Breast epithelium (tissue), 3 donors: ENCODE measurements at regions not wholly inside any gene's neighbourhood (a gene's known extent, or its start where the extent isn't known, plus 50 kb on each side); places are given as distances from the start of the nearest gene placed in this dataset.

Experiments used
- CTCF ChIP-seq, 3 donors: fragments of 450-650 bp; IDR thresholded peaks; one replicate each; pipeline ENCODE4 v1.5.1; 2016 to 2017; ENCODE audit warnings: antibody characterized with exemption in 3 of 3, mild to moderate bottlenecking in 3 of 3, moderate library complexity in 3 of 3
- POLR2A ChIP-seq: fragments of 450-650 bp; IDR thresholded peaks from one replicate; pipeline ENCODE4 v1.6.1; 2016; ENCODE audit warnings: antibody characterized with exemption, mild to moderate bottlenecking, moderate library complexity

DNA sequence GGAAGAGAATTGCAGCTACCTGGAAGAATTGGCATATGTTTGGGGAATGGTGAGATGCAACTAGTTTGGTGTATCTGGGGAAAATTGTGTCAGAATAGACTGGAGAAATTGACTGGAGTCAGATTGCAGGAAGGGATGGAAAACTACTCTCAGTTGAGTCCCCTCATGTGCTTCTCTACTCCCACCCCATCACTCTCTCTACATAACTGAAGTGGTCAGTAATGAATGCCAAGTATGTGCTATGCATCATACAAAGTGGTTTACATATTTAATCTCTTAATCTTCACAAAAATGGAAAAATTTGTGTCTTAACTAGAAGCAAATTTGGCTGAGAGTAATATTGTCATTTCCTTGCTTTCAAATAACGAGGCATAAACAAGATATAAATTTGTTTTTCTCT, 146.4 kb upstream of the TNC start:
- TF ChIP-seq CTCF (IDR thresholded peaks at IDR 0.05) (no peak), POLR2A (no peak)
